CD14-positive monocyte (primary cell): ENCODE measurements at regions not wholly inside any gene's neighbourhood (a gene's known extent, or its start where the extent isn't known, plus 50 kb on each side); places are given as distances from the start of the nearest gene placed in this dataset.

Source experiments
- DNase-seq, 3 donors: peaks; one replicate each; pipeline ENCODE4 v3.0.0-alpha.2; 2011 to 2022
- H2AFZ ChIP-seq: 2 replicates; pipeline ENCODE4 v1.6.0; 2012; ENCODE audit warnings: mild to moderate bottlenecking, low read depth, low read length, inconsistent platforms; ENCODE audit not compliant: insufficient read depth, poor library complexity, severe bottlenecking
- H3K27ac ChIP-seq, 2 donors: 1 replicate in 1 of 2; 2 replicates in 1 of 2; pipeline ENCODE4 v1.5.1; 2012 to 2013; ENCODE audit warnings: low read length in 2 of 2, control low read depth in 1 of 2, inconsistent platforms in 1 of 2, low read depth in 1 of 2, mild to moderate bottlenecking in 1 of 2
- H3K27me3 ChIP-seq, 2 donors: one replicate each; pipeline versions ENCODE4 v1.6.0 to v1.6.1; 2011 to 2013; ENCODE audit warnings: low read length in 2 of 2; ENCODE audit not compliant: control insufficient read depth in 2 of 2, insufficient read depth in 2 of 2
- H3K36me3 ChIP-seq, 2 donors: replicated peaks in 1 of 2; 1 replicate in 1 of 2; 2 replicates in 1 of 2; pipeline versions ENCODE4 v1.5.1 to v1.6.1; 2012 to 2013; ENCODE audit warnings: low read length in 2 of 2, control low read depth in 1 of 2, inconsistent platforms in 1 of 2, mild to moderate bottlenecking in 1 of 2; ENCODE audit not compliant: insufficient read depth in 2 of 2, control insufficient read depth in 1 of 2
- H3K4me1 ChIP-seq, 2 donors: 1 replicate in 1 of 2; 2 replicates in 1 of 2; pipeline versions ENCODE4 v1.5.1 to v1.6.1; 2012 to 2013; ENCODE audit warnings: low read length in 2 of 2, control low read depth in 1 of 2, inconsistent platforms in 1 of 2, mild to moderate bottlenecking in 1 of 2, moderate library complexity in 1 of 2; ENCODE audit not compliant: insufficient read depth in 2 of 2, control insufficient read depth in 1 of 2
- H3K4me2 ChIP-seq: replicated peaks from 2 replicates; pipeline ENCODE3; 2012; ENCODE audit warnings: low read length, moderate library complexity, mild to moderate bottlenecking; ENCODE audit not compliant: poor library complexity, severe bottlenecking; ENCODE audit errors: extremely low read depth
- H3K4me3 ChIP-seq, 3 experiments: fragments of 200-600 bp in 1 of 3; sonication (generic) in 1 of 3; replicated peaks in 1 of 3; 1 replicate in 2 of 3; 2 replicates in 1 of 3; pipeline ENCODE4 v1.5.1; 2011 to 2013; ENCODE audit warnings: low read length in 3 of 3, mild to moderate bottlenecking in 3 of 3, control low read depth in 2 of 3, low read depth in 2 of 3, inconsistent platforms in 1 of 3, moderate library complexity in 1 of 3
- H3K79me2 ChIP-seq: 2 replicates; pipeline ENCODE4 v1.6.0; 2012; ENCODE audit warnings: mild to moderate bottlenecking, control low read depth, inconsistent platforms, low read length, moderate library complexity; ENCODE audit not compliant: insufficient read depth
- H3K9ac ChIP-seq: 2 replicates; pipeline ENCODE4 v1.6.0; 2017; ENCODE audit warnings: low read length, mild to moderate bottlenecking; ENCODE audit not compliant: insufficient read depth, poor library complexity, severe bottlenecking
- H3K9me3 ChIP-seq, 2 donors: replicated peaks in 1 of 2; 1 replicate in 1 of 2; 2 replicates in 1 of 2; pipeline versions ENCODE4 v1.5.1 to v1.6.1; 2012 to 2013; ENCODE audit warnings: low read length in 2 of 2, control low read depth in 1 of 2; ENCODE audit not compliant: control insufficient read depth in 1 of 2, insufficient read depth in 1 of 2
- H4K20me1 ChIP-seq: 2 replicates; pipeline ENCODE4 v1.6.0; 2012; ENCODE audit warnings: mild to moderate bottlenecking, low read length, control low read depth, moderate library complexity; ENCODE audit not compliant: insufficient read depth
- H3K27ac Mint-ChIP-seq, 7 donors: one replicate each; pipeline ENCODE4 v1.8.0; 2020; ENCODE audit warnings: mild to moderate bottlenecking in 7 of 7, mixed read lengths in 7 of 7, moderate library complexity in 6 of 7, inconsistent platforms in 2 of 7
- H3K27me3 Mint-ChIP-seq, 3 donors: one replicate each; pipeline ENCODE4 v1.8.0; 2021 to 2022; ENCODE audit warnings: low read depth in 3 of 3, mild to moderate bottlenecking in 3 of 3, mixed read lengths in 3 of 3, moderate library complexity in 3 of 3, inconsistent platforms in 1 of 3
- H3K36me3 Mint-ChIP-seq, 2 donors: one replicate each; pipeline ENCODE4 v1.8.0; 2020; ENCODE audit warnings: mixed read lengths in 2 of 2, inconsistent platforms in 1 of 2, mild to moderate bottlenecking in 1 of 2
- H3K4me1 Mint-ChIP-seq: one replicate; pipeline ENCODE4 v1.8.0; 2020; ENCODE audit warnings: mild to moderate bottlenecking, mixed read lengths
- H3K4me3 Mint-ChIP-seq, 2 donors: one replicate each; pipeline ENCODE4 v1.8.0; 2020; ENCODE audit warnings: mild to moderate bottlenecking in 2 of 2, mixed read lengths in 2 of 2, moderate library complexity in 1 of 2
- H3K9me3 Mint-ChIP-seq, 7 donors: one replicate each; pipeline ENCODE4 v1.8.0; 2020 to 2022; ENCODE audit warnings: mixed read lengths in 7 of 7, mild to moderate bottlenecking in 6 of 7, moderate library complexity in 6 of 7, inconsistent platforms in 2 of 7
- WGBS: methylation state at CpG from one replicate; pipeline ENCODE4 v1.1.5; 2013; ENCODE audit warnings: missing lambda C conversion rate; ENCODE audit not compliant: insufficient coverage; 5-methylcytosine and 5-hydroxymethylcytosine counted together
- intact Hi-C, 2 donors: fragments of 100-400 bp; cut with micrococcal nuclease; formaldehyde crosslinking; loops; one replicate each; pipeline versions ENCODE4 v1.15.0 to v1.15.1; 2023
- TF ChIP-seq, protein P1 (sequence below): fragments of 200-600 bp; IDR thresholded peaks from one replicate; pipeline ENCODE4 v1.8.0; 2022; ENCODE audit warnings: antibody characterized with exemption, mild to moderate bottlenecking

DNA sequence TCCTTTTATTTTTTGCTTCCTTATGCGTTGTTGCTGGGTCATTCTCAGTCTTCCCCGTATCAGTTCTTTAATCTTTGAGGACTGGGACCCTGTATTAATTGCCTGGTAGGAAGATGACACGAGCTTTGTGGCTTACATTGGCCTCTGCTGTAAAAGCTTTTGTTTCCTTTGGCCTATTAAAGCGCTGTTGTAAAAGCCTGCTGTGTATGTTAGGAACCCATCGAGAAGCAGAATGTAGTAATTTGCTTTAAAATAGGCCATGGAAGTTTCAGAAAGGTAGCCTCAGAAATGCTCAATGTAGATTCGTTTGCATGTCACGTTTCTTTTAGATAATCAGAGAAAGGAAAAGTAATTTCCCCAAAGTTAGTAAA is 257.5 kb upstream of the STARD13 start:
- H3K4me1 Mint-ChIP-seq, result peaks cover 37% of the 10 kb centered on the region
- peak overlapping the region; percentile 76 to 98 (median 76) for H3K4me3 ChIP-seq
- intact Hi-C loops, result loop anchor here (5.0 to 10.0 kb wide), 7 partner anchors 182 to 1228 kb away; partner anchors contain the start of genes N4BP2L2 (in 2 of the 2), PDS5B (in 2 of the 2), BRCA2 (in 1 of the 2) and RFC3 (in 1 of the 2)
- H3K9ac ChIP-seq, result peak overlapping the region; percentile 79
- H3K36me3 Mint-ChIP-seq, result peaks cover 0 to 3% of the 10 kb centered on the region in 2 donors
- peak overlapping the region; percentile 94 to 95 for H3K27ac ChIP-seq
- peaks cover 40 to 48% of the 10 kb centered on the region in 2 donors for H3K4me1 ChIP-seq
- peak overlapping the region; percentile 77 for H3K4me2 ChIP-seq
- H4K20me1 ChIP-seq, result no peaks in the 10 kb centered on the region
- H3K27me3 ChIP-seq, result no peaks in the 10 kb centered on the region
- DNase-seq, result no peak
- H3K27me3 Mint-ChIP-seq, result no peaks in the 10 kb centered on the region
- TF ChIP-seq, protein P1, sequence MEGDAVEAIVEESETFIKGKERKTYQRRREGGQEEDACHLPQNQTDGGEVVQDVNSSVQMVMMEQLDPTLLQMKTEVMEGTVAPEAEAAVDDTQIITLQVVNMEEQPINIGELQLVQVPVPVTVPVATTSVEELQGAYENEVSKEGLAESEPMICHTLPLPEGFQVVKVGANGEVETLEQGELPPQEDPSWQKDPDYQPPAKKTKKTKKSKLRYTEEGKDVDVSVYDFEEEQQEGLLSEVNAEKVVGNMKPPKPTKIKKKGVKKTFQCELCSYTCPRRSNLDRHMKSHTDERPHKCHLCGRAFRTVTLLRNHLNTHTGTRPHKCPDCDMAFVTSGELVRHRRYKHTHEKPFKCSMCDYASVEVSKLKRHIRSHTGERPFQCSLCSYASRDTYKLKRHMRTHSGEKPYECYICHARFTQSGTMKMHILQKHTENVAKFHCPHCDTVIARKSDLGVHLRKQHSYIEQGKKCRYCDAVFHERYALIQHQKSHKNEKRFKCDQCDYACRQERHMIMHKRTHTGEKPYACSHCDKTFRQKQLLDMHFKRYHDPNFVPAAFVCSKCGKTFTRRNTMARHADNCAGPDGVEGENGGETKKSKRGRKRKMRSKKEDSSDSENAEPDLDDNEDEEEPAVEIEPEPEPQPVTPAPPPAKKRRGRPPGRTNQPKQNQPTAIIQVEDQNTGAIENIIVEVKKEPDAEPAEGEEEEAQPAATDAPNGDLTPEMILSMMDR, result no peak
- WGBS, result 0% methylated on average over 4 of the region's 7 CpGs
- peak overlapping the region; percentile 71 for H2AFZ ChIP-seq
- H3K36me3 ChIP-seq, result no peaks in the 10 kb centered on the region
- no peaks in the 10 kb centered on the region for H3K9me3 ChIP-seq
- peaks cover 3% of the 10 kb centered on the region for H3K79me2 ChIP-seq
- H3K27ac Mint-ChIP-seq, result peak overlapping the region; percentile 96 to 99 (median 99)
- no peaks in the 10 kb centered on the region for H3K9me3 Mint-ChIP-seq
- H3K4me3 Mint-ChIP-seq, result peak overlapping the region; percentile 85 to 89

DNA sequence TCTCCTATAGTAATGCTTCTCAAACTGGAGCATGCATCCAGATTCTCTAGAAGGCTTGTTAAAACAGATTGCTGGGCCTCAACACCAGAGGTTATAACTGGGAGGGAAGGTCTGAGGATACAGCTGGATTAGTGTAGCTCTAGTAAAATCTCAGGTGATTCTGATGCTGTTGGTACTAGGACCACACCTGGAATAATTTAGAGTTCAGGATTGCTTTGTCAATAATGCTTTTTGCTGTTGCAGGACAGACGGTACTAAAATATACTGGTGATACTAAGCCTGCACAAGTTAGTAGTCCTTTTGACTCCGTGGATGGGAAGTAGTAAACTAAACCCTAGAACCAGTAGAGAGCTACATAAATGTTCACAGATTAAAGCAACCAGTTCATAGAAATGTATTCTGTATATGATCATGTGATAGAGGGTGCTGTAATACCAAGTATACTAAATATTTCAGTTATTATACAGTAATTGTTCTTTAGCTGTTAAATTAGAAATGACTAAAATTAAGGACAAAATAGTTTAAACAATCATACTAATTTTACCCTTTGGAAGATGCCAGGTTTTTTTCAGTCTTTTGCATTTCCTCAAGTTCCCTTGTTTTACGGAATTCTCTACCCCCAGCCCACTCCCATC is 258.2 kb upstream of the STARD13 start:
- peak overlapping the region; percentile 71 for H2AFZ ChIP-seq
- peaks cover 3% of the 10 kb centered on the region for H3K79me2 ChIP-seq
- no peaks in the 10 kb centered on the region for H4K20me1 ChIP-seq
- peak overlapping the region; percentile 85 to 89 for H3K4me3 Mint-ChIP-seq
- H3K9me3 ChIP-seq, result no peaks in the 10 kb centered on the region
- WGBS, result 67% methylated on average over 1 of the region's 3 CpGs
- H3K27me3 ChIP-seq, result no peaks in the 10 kb centered on the region
- peak overlapping the region; percentile 77 for H3K4me2 ChIP-seq
- H3K4me3 ChIP-seq, result peak overlapping the region; percentile 76 to 98 (median 76)
- peaks cover 44 to 55% of the 10 kb centered on the region in 2 donors for H3K4me1 ChIP-seq
- H3K27me3 Mint-ChIP-seq, result no peaks in the 10 kb centered on the region
- peaks cover 0 to 3% of the 10 kb centered on the region in 2 donors for H3K36me3 Mint-ChIP-seq
- peak overlapping the region; percentile 79 for H3K9ac ChIP-seq
- intact Hi-C loops, result loop anchor here (5.0 to 10.0 kb wide), 7 partner anchors 181 to 1229 kb away; partner anchors contain the start of genes N4BP2L2 (in 2 of the 2), PDS5B (in 2 of the 2), BRCA2 (in 1 of the 2) and RFC3 (in 1 of the 2)
- peak overlapping the region; percentile 96 to 99 (median 99) for H3K27ac Mint-ChIP-seq
- DNase-seq, result no peak
- no peaks in the 10 kb centered on the region for H3K36me3 ChIP-seq
- H3K9me3 Mint-ChIP-seq, result no peaks in the 10 kb centered on the region
- TF ChIP-seq, protein P1, result no peak
- H3K27ac ChIP-seq, result peak overlapping the region; percentile 94 to 95
- peaks cover 40% of the 10 kb centered on the region for H3K4me1 Mint-ChIP-seq
